Activated CD4-positive, alpha-beta T cell treated with anti-CD3 and anti-CD28 coated beads, Interleukin-2, Interleukin-6, amounts not matched to agents 100 ng/mL and 50 ng/mL, durations not matched to agents 16 hours and 8 hours (primary cell): ENCODE measurements at regions not wholly inside any gene's neighbourhood (a gene's known extent, or its start where the extent isn't known, plus 50 kb on each side); places are given as distances from the start of the nearest gene placed in this dataset.

Experiments
- DNase-seq: peaks from one replicate; pipeline ENCODE4 v3.0.0-alpha.2; 2020

- DNase-seq = no peak
Measured at GRCh38 chr4:13180701-13181100, 303.4 kb downstream of the RAB28 start.

GRCh38 chr4:13178621-13179020, 305.5 kb downstream of the RAB28 start:
- DNase-seq = no peak

GRCh38 chr4:13176741-13177142, 307.4 kb downstream of the RAB28 start:
- no peak for DNase-seq

GRCh38 chr4:13174926-13175325, 309.2 kb downstream of the RAB28 start:
- DNase-seq = no peak

GRCh38 chr4:13174001-13174400, 310.1 kb downstream of the RAB28 start:
- DNase-seq = no peak

- no peak for DNase-seq
Measured at GRCh38 chr4:13171292-13172057, 312.7 kb downstream of the RAB28 start.

- DNase-seq = no peak
Measured at GRCh38 chr4:13169731-13170525, 314.2 kb downstream of the RAB28 start.

GRCh38 chr4:13168326-13168725, 315.8 kb downstream of the RAB28 start:
- no peak for DNase-seq

- DNase-seq = no peak
Measured at GRCh38 chr4:13166214-13166613, 317.9 kb downstream of the RAB28 start.

GRCh38 chr4:13164783-13165331, 319.3 kb downstream of the RAB28 start:
- no peak for DNase-seq

GRCh38 chr4:13162886-13163285, 321.3 kb downstream of the RAB28 start:
- no peak for DNase-seq

GRCh38 chr4:13160920-13161319, 323.2 kb downstream of the RAB28 start:
- no peak for DNase-seq

GRCh38 chr4:13159041-13159620, 325.0 kb downstream of the RAB28 start:
- no peak for DNase-seq

- no peak for DNase-seq
Measured at GRCh38 chr4:13151194-13151593, 332.9 kb downstream of the RAB28 start.

GRCh38 chr4:13143222-13144070, 340.7 kb downstream of the RAB28 start:
- no peak for DNase-seq

GRCh38 chr4:13142726-13143125, 341.4 kb downstream of the RAB28 start:
- no peak for DNase-seq

GRCh38 chr4:13142191-13142590, 341.9 kb downstream of the RAB28 start:
- no peak for DNase-seq

GRCh38 chr4:13137390-13137789, 346.8 kb downstream of the RAB28 start:
- DNase-seq = no peak

- DNase-seq = no peak
Measured at GRCh38 chr4:13133700-13134099, 350.4 kb downstream of the RAB28 start.

- no peak for DNase-seq
Measured at GRCh38 chr4:13130848-13131247, 353.3 kb downstream of the RAB28 start.

GRCh38 chr4:13129095-13129494, 355.0 kb downstream of the RAB28 start:
- DNase-seq = no peak
